PC-3 (cell line): ENCODE measurements at regions not wholly inside any gene's neighbourhood (a gene's known extent, or its start where the extent isn't known, plus 50 kb on each side); places are given as distances from the start of the nearest gene placed in this dataset.

Experiments used
- ATAC-seq: fragments of 200-7000 bp; cut with Tn5 transposase; 2 replicates; pipeline ENCODE4 v1.9.1; 2020; ENCODE audit warnings: mild to moderate bottlenecking, moderate library complexity
- BruUV-seq: library from RNA; stranded (reverse); fragments of 400-500 nt; replicated peaks from 2 replicates; lab custom pipeline; 2021; lab: Mats Ljungman, UMichigan
- CTCF ChIA-PET: fragments of 300-600 bp; sonication (Branson Sonifier 250); formaldehyde crosslinking; loops from one replicate; lab custom pipeline; 2022; ENCODE audit warnings: antibody characterized with exemption; lab: Charles Lee
- POLR2A ChIA-PET: fragments of 300-600 bp; sonication (Branson Sonifier 250); formaldehyde crosslinking; loops from one replicate; lab custom pipeline; 2022; ENCODE audit warnings: antibody characterized with exemption; ENCODE audit not compliant: unreplicated experiment; lab: Charles Lee
- DNase-seq: peaks from one replicate; pipeline ENCODE4 v3.0.0-alpha.2; 2015
- H2AFZ ChIP-seq: fragments of 300-600 bp; sonication (generic); 2 replicates; pipeline ENCODE4 v1.6.0; 2016; ENCODE audit warnings: antibody characterized with exemption, low read length
- H3F3A ChIP-seq: fragments of 300-600 bp; sonication (generic); one replicate; pipeline ENCODE4 v1.6.0; 2017; ENCODE audit warnings: antibody characterized with exemption, low read length, control low read depth, mild to moderate bottlenecking; ENCODE audit not compliant: unreplicated experiment
- H3K27ac ChIP-seq: fragments of 300-600 bp; sonication (generic); 2 replicates; pipeline ENCODE4 v1.5.1; 2016; ENCODE audit warnings: mild to moderate bottlenecking, low read length
- H3K27me3 ChIP-seq: fragments of 300-600 bp; sonication (generic); 2 replicates; pipeline ENCODE4 v1.6.1; 2016; ENCODE audit warnings: low read length, mixed read lengths
- H3K36me3 ChIP-seq: fragments of 300-600 bp; sonication (generic); 2 replicates; pipeline ENCODE4 v1.6.1; 2016; ENCODE audit warnings: low read depth, mixed run types, low read length, mixed read lengths
- H3K4me1 ChIP-seq: fragments of 300-600 bp; sonication (generic); 2 replicates; pipeline ENCODE4 v1.5.1; 2016; ENCODE audit warnings: low read length; ENCODE audit not compliant: insufficient read depth
- H3K4me2 ChIP-seq: fragments of 300-600 bp; sonication (generic); 2 replicates; pipeline ENCODE4 v1.6.0; 2016; ENCODE audit warnings: low read length
- H3K4me3 ChIP-seq: fragments of 300-600 bp; sonication (generic); 2 replicates; pipeline ENCODE4 v1.5.1; 2016; ENCODE audit warnings: mild to moderate bottlenecking, low read length, mixed read lengths
- H3K79me2 ChIP-seq: fragments of 300-600 bp; sonication (generic); 2 replicates; pipeline ENCODE4 v1.6.1; 2017; ENCODE audit warnings: low read length, mixed read lengths
- H3K9ac ChIP-seq: fragments of 300-600 bp; sonication (generic); 2 replicates; pipeline ENCODE4 v1.6.0; 2016; ENCODE audit warnings: mild to moderate bottlenecking, low read length
- H3K9me2 ChIP-seq: fragments of 300-600 bp; sonication (generic); replicated peaks from 2 replicates; pipeline ENCODE4 v1.6.1; 2016; ENCODE audit warnings: mixed run types, low read length, mixed read lengths
- H3K9me3 ChIP-seq: fragments of 300-600 bp; sonication (generic); 2 replicates; pipeline ENCODE4 v1.6.1; 2016; ENCODE audit warnings: low read length, mixed read lengths
- H4K20me1 ChIP-seq: fragments of 300-600 bp; sonication (generic); 2 replicates; pipeline ENCODE4 v1.6.1; 2016; ENCODE audit warnings: low read length, mixed read lengths
- CTCF ChIP-seq: fragments of 300-600 bp; sonication (generic); conservative IDR thresholded peaks from 2 replicates; pipeline ENCODE4 v1.5.1; 2017; ENCODE audit warnings: antibody characterized with exemption, low read depth, mild to moderate bottlenecking, low read length
- EZH2 ChIP-seq: fragments of 300-600 bp; sonication (generic); IDR thresholded peaks from one replicate; pipeline ENCODE4 v1.6.1; 2017; ENCODE audit warnings: antibody characterized with exemption, mild to moderate bottlenecking, low read length; ENCODE audit not compliant: unreplicated experiment
- EZH2phosphoT487 ChIP-seq: fragments of 300-600 bp; sonication (generic); IDR thresholded peaks from 2 replicates; pipeline ENCODE4 v1.6.1; 2018; ENCODE audit warnings: mild to moderate bottlenecking, antibody characterized with exemption, low read length, borderline replicate concordance
- intact Hi-C: fragments of 100-400 bp; cut with micrococcal nuclease; formaldehyde crosslinking; loops from 2 replicates; pipeline ENCODE4 v1.9.0; 2023

GRCh38 chr12:83473408-83474095, 786.8 kb downstream of the TMTC2 start:
- Histone ChIP-seq H3K27me3 (no peaks in the 10 kb centered on the region), H3K9ac (no peak overlapping the region), H3K79me2 (no peaks in the 10 kb centered on the region), H3K36me3 (no peaks in the 10 kb centered on the region), H3K4me2 (no peak overlapping the region), H3K9me2 (no peaks in the 10 kb centered on the region), H3F3A (no peaks in the 10 kb centered on the region), H4K20me1 (no peaks in the 10 kb centered on the region), H3K9me3 (no peaks in the 10 kb centered on the region), H3K4me3 (no peak overlapping the region), H3K4me1 (peaks cover 25% of the 10 kb centered on the region), H2AFZ (no peak overlapping the region), H3K27ac (no peak overlapping the region)
- ChIA-PET POLR2A (no interaction called here), CTCF (no interaction called here)
- DNase-seq = no peak
- no TSS peak for BruUV-seq
- intact Hi-C loops = no loop called here
- no peak for ATAC-seq
- TF ChIP-seq EZH2 = no peak
- TF ChIP-seq EZH2phosphoT487 = no peak
- no peak for TF ChIP-seq CTCF

DNA sequence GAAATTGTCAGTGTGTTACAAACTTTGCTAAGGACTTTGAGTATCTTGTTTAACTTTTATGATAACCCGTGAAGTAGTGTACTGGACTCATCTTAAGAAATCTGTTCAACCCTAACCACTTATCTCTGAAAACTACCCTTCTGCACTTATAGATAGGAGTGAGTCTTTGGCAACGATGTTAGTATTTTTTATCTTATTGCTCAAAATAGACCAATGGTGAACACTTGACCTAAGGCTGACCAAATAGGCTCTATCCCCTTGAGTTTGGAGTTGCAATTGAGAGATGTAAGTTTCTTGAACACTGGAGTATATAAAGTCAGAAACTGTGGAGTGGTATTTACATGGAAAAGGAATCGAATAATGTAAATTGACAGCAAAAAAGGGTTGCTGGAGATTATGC, 786.1 kb downstream of the TMTC2 start:
- Histone ChIP-seq H2AFZ (no peak overlapping the region), H3K27me3 (no peaks in the 10 kb centered on the region), H3K9ac (no peak overlapping the region), H4K20me1 (no peaks in the 10 kb centered on the region), H3F3A (no peaks in the 10 kb centered on the region), H3K36me3 (no peaks in the 10 kb centered on the region), H3K27ac (no peak overlapping the region), H3K4me1 (peaks cover 26% of the 10 kb centered on the region), H3K4me2 (no peak overlapping the region), H3K9me3 (no peaks in the 10 kb centered on the region), H3K79me2 (no peaks in the 10 kb centered on the region), H3K9me2 (no peaks in the 10 kb centered on the region), H3K4me3 (no peak overlapping the region)
- DNase-seq (no peak), ATAC-seq (no peak)
- no peak for TF ChIP-seq EZH2
- ChIA-PET POLR2A (no interaction called here), CTCF (no interaction called here)
- intact Hi-C loops = no loop called here
- no TSS peak for BruUV-seq

- Histone ChIP-seq H3K36me3 (no peaks in the 10 kb centered on the region), H3F3A (no peaks in the 10 kb centered on the region), H3K79me2 (no peaks in the 10 kb centered on the region), H3K9me3 (no peaks in the 10 kb centered on the region), H3K4me2 (no peak overlapping the region), H3K27me3 (no peaks in the 10 kb centered on the region), H3K9me2 (no peaks in the 10 kb centered on the region), H3K4me1 (peaks cover 21% of the 10 kb centered on the region), H2AFZ (no peak overlapping the region), H4K20me1 (no peaks in the 10 kb centered on the region), H3K4me3 (no peak overlapping the region), H3K27ac (no peak overlapping the region), H3K9ac (no peak overlapping the region)
- ChIA-PET CTCF (no interaction called here), POLR2A (no interaction called here)
- no peak for ATAC-seq
- intact Hi-C loops = no loop called here
- TF ChIP-seq EZH2 (no peak), EZH2phosphoT487 (no peak), CTCF (no peak)
- DNase-seq = no peak
- no TSS peak for BruUV-seq
These were observed 785.6 kb downstream of the TMTC2 start for GRCh38 chr12:83472350-83472749.
